ENCODE measurements at regions not wholly inside any gene's neighbourhood (a gene's known extent, or its start where the extent isn't known, plus 50 kb on each side); places are given as distances from the start of the nearest gene placed in this dataset.
A peak's percentile ranks its signal among the peaks of the same experiment; 100 is the strongest.

- DNase-seq, result no peak
- WGBS, 3 donors, result 23 to 32% (median 28%) methylated on average over 11 of the region's 11 CpGs
- no peak for ATAC-seq
- intact Hi-C loops (cut with DNase I), result no loop called here
- no peak overlapping the region for H3K4me3 ChIP-seq
- H3K9me3 ChIP-seq, result no peaks in the 10 kb centered on the region
- H3K27me3 ChIP-seq (ENCODE audit: insufficient read depth in 3 of 3, low read length in 2 of 3), result peaks cover 0 to 23% (median 6%) of the 10 kb centered on the region in 3 donors
- H3K4me1 ChIP-seq, result peaks cover 7% of the 10 kb centered on the region
- H3K27ac ChIP-seq, result no peak overlapping the region
- H3K36me3 ChIP-seq (ENCODE audit: insufficient read depth in 1 of 2, low read depth in 1 of 2), result no peaks in the 10 kb centered on the region
- TF ChIP-seq, protein P1, sequence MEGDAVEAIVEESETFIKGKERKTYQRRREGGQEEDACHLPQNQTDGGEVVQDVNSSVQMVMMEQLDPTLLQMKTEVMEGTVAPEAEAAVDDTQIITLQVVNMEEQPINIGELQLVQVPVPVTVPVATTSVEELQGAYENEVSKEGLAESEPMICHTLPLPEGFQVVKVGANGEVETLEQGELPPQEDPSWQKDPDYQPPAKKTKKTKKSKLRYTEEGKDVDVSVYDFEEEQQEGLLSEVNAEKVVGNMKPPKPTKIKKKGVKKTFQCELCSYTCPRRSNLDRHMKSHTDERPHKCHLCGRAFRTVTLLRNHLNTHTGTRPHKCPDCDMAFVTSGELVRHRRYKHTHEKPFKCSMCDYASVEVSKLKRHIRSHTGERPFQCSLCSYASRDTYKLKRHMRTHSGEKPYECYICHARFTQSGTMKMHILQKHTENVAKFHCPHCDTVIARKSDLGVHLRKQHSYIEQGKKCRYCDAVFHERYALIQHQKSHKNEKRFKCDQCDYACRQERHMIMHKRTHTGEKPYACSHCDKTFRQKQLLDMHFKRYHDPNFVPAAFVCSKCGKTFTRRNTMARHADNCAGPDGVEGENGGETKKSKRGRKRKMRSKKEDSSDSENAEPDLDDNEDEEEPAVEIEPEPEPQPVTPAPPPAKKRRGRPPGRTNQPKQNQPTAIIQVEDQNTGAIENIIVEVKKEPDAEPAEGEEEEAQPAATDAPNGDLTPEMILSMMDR (IDR thresholded peaks at IDR 0.05), result no peak
Observed at GRCh38 chr15:98418122-98418521, 230.2 kb upstream of the IGF1R start.

DNA sequence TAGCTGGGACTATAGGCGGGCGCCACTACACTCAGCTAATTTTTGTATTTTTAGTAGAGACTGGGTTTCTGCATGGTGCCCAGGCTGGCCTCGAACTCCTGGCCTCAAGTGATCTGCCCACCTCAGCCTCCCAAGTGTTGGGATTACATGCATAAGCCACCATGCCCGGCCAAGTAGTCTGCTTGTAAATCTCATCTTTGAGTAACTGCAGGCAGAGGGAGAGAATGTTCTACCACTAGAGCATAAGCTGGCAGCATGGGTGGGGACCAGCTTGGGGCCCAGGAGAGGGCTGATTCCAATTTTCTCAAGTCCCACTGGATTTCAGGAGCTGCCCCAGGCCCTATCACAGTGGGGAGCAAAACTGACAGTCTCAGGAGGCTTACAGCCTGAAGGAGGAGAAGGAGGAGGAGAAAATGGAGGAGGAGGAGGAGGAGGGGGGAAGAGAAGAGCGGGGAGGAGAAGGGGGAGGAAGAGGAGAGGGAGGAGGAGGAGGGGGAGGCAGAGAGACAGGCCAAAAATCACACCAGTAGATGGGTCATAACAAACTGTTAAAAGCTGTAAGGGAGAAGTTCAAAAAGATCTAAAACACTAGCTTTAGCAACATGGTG is 229.1 kb upstream of the IGF1R start:
- 73 to 86% (median 77%) methylated on average over 5 of the region's 5 CpGs for WGBS, 3 donors
- DNase-seq, result no peak
- Histone ChIP-seq H3K9me3 (no peaks in the 10 kb centered on the region), H3K4me3 (no peak overlapping the region), H3K27ac (no peak overlapping the region), H3K4me1 (peaks cover 7% of the 10 kb centered on the region), H3K36me3 (ENCODE audit: insufficient read depth in 1 of 2, low read depth in 1 of 2) (no peaks in the 10 kb centered on the region), H3K27me3 (ENCODE audit: insufficient read depth in 3 of 3, low read length in 2 of 3) (peaks cover 0 to 27% (median 6%) of the 10 kb centered on the region in 3 donors)
- intact Hi-C loops (cut with DNase I), result no loop called here
- TF ChIP-seq, protein P1 (IDR thresholded peaks at IDR 0.05), result no peak
- no peak for ATAC-seq

DNA sequence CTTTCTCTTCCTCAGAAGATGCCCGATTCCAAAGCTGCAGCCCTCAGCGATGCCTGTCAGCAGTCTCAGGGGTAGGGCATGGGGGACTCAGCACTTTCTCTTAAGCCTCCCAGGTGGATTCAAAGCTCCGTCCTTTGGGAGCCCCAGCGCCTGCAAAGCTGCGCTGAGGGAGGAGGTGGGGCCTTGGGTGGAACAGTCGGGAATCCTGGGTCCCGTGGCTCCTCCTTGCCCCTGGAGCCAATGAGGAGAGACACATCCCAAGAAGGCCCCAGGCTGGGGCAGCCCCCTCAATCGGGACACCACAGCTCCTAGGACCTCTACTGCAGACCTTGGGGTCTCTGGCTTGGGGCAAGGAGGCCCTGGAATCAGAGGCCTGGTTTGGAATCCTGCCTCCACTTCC is 227.5 kb upstream of the IGF1R start:
- WGBS, 3 donors, result 60 to 63% (median 61%) methylated on average over 8 of the region's 8 CpGs
- peaks cover 0 to 35% (median 5%) of the 10 kb centered on the region in 3 donors for H3K27me3 ChIP-seq (ENCODE audit: insufficient read depth in 3 of 3, low read length in 2 of 3)
- H3K36me3 ChIP-seq (ENCODE audit: insufficient read depth in 1 of 2, low read depth in 1 of 2), result no peaks in the 10 kb centered on the region
- DNase-seq (no peak), ATAC-seq (peak in 2 of 4 donors; percentile 14 to 17)
- peaks cover 7% of the 10 kb centered on the region for H3K4me1 ChIP-seq
- intact Hi-C loops (cut with DNase I), result loop anchor here (5.0 to 10.0 kb wide), 3 partner anchors 109 to 519 kb away; no protein-coding TSS in a partner anchor
- TF ChIP-seq, protein P1 (IDR thresholded peaks at IDR 0.05), result no peak
- no peaks in the 10 kb centered on the region for H3K9me3 ChIP-seq
- H3K27ac ChIP-seq, result no peak overlapping the region
- H3K4me3 ChIP-seq, result peak overlapping the region; percentile 44

DNA sequence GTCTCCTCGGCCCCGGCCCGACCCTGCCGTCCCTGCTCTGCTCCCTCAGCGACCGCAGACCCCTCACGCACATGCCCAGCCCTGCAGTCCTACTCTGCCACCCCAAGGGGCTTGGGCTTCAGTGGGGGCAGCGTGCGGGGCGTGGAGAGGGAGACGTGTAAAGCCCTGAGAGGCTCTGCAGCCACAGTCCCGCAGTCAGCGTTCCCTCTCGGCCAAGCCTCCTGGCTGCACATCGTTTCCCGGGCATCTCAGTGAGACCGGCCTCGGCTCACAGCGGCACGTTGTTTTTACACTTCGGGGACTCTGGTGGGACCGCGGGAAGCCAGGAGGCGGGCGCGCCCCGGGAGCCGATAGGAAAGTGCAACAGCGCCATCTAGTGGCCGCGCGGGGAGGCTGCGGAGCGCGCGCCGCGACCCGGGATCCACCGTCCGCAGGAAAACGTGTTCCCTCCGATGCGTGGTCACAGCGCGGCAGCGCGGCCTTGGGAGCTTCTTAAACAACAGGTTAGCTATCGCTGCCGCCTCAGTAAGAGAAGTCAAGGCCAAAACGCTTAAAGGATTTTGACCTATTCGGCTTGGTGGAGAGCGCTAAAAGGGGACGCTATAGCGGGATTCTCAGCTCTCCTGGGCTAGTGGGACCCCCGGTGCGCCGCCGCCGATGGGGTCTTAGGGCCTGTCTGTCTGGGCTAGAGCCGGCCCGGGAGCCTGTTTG is 226.8 kb upstream of the IGF1R start:
- WGBS, 3 donors, result 4 to 5% (median 5%) methylated on average over 62 of the region's 62 CpGs
- TF ChIP-seq, protein P1 (IDR thresholded peaks at IDR 0.05), result peak; percentile 99
- Histone ChIP-seq H3K4me3 (peak overlapping the region; percentile 44), H3K4me1 (peaks cover 7% of the 10 kb centered on the region), H3K27ac (no peak overlapping the region), H3K9me3 (no peaks in the 10 kb centered on the region), H3K36me3 (ENCODE audit: insufficient read depth in 1 of 2, low read depth in 1 of 2) (no peaks in the 10 kb centered on the region), H3K27me3 (ENCODE audit: insufficient read depth in 3 of 3, low read length in 2 of 3) (peaks cover 0 to 42% (median 8%) of the 10 kb centered on the region in 3 donors)
- ATAC-seq (peak; percentile 70 to 91 (median 78)), DNase-seq (peak; percentile 73 to 84)
- intact Hi-C loops (cut with DNase I), result loop anchor here (5.0 to 10.0 kb wide), 3 partner anchors 109 to 519 kb away; no protein-coding TSS in a partner anchor

Data from psoas muscle (tissue), 7 donors.